Testis (tissue), 2 donors: ENCODE measurements at regions not wholly inside any gene's neighbourhood (a gene's known extent, or its start where the extent isn't known, plus 50 kb on each side); places are given as distances from the start of the nearest gene placed in this dataset.

Source experiments
- DNase-seq: peaks from one replicate; pipeline ENCODE4 v3.0.0-alpha.2; 2019
- H3K27ac ChIP-seq, 2 donors: fragments of 200-600 bp; sonication (generic); one replicate each; pipeline ENCODE4 v1.5.1; 2019
- H3K27me3 ChIP-seq: fragments of 200-600 bp; sonication (generic); one replicate; pipeline ENCODE4 v1.5.1; 2019
- H3K36me3 ChIP-seq: fragments of 200-600 bp; sonication (generic); one replicate; pipeline ENCODE4 v1.5.1; 2017; ENCODE audit warnings: low read depth; ENCODE audit errors: missing control alignments
- H3K4me1 ChIP-seq: fragments of 200-600 bp; sonication (generic); one replicate; pipeline ENCODE4 v1.5.1; 2019
- H3K4me3 ChIP-seq, 2 donors: fragments of 200-600 bp; sonication (generic); one replicate each; pipeline ENCODE4 v1.5.1; 2017 to 2019
- H3K9me3 ChIP-seq: fragments of 200-600 bp; sonication (generic); one replicate; pipeline ENCODE4 v1.5.1; 2017
- CTCF ChIP-seq, 3 experiments: fragments of 450-650 bp in 2 of 3; fragments of 200-600 bp in 1 of 3; sonication (generic) in 1 of 3; IDR thresholded peaks; one replicate each; pipeline ENCODE4 v1.5.1; 2016 to 2019; ENCODE audit warnings: antibody characterized with exemption in 3 of 3, mild to moderate bottlenecking in 2 of 3, moderate library complexity in 1 of 3
- POLR2A ChIP-seq: fragments of 450-650 bp; IDR thresholded peaks from one replicate; pipeline ENCODE4 v1.6.1; 2017; ENCODE audit warnings: antibody characterized with exemption, mild to moderate bottlenecking, moderate library complexity
- WGBS, 2 donors: methylation state at CpG; one replicate each; pipeline ENCODE4 v1.1.5; 2018; 5-methylcytosine and 5-hydroxymethylcytosine counted together
- intact Hi-C: fragments of 100-400 bp; cut with DNase I; formaldehyde crosslinking; loops from one replicate; pipeline ENCODE4 v1.15.1; 2023; ENCODE audit warnings: low total_unique reads

GRCh38 chr20:60306105-60306504 lies 347.9 kb downstream of the CDH26 start:
- DNase-seq = no peak
- Histone ChIP-seq H3K27ac (no peak overlapping the region), H3K4me1 (no peaks in the 10 kb centered on the region), H3K4me3 (no peak overlapping the region), H3K9me3 (no peaks in the 10 kb centered on the region), H3K27me3 (no peaks in the 10 kb centered on the region), H3K36me3 (no peaks in the 10 kb centered on the region)
- no peak for TF ChIP-seq CTCF (IDR thresholded peaks at IDR 0.05)
- TF ChIP-seq POLR2A = no peak
- intact Hi-C loops = no loop called here
- WGBS, 2 donors = 38 to 55% methylated on average over 3 of the region's 3 CpGs

GRCh38 chr20:60306551-60306950 lies 348.3 kb downstream of the CDH26 start:
- no peaks in the 10 kb centered on the region for H3K4me1 ChIP-seq
- H3K9me3 ChIP-seq = no peaks in the 10 kb centered on the region
- DNase-seq = no peak
- H3K27ac ChIP-seq = no peak overlapping the region
- no peaks in the 10 kb centered on the region for H3K36me3 ChIP-seq
- WGBS, 2 donors = 38 to 42% methylated on average over 7 of the region's 7 CpGs
- intact Hi-C loops = no loop called here
- no peak overlapping the region for H3K4me3 ChIP-seq
- no peaks in the 10 kb centered on the region for H3K27me3 ChIP-seq
- no peak for TF ChIP-seq POLR2A
- no peak for TF ChIP-seq CTCF (IDR thresholded peaks at IDR 0.05)

- WGBS, 2 donors = 77 to 78% methylated on average over 13 of the region's 13 CpGs
- no peaks in the 10 kb centered on the region for H3K9me3 ChIP-seq
- DNase-seq = no peak
- no peaks in the 10 kb centered on the region for H3K27me3 ChIP-seq
- no peaks in the 10 kb centered on the region for H3K36me3 ChIP-seq
- no peak for TF ChIP-seq CTCF (IDR thresholded peaks at IDR 0.05)
- no peak for TF ChIP-seq POLR2A
- H3K4me3 ChIP-seq = no peak overlapping the region
- intact Hi-C loops = no loop called here
- no peak overlapping the region for H3K27ac ChIP-seq
- no peaks in the 10 kb centered on the region for H3K4me1 ChIP-seq
Measured at GRCh38 chr20:60310560-60311349, 352.5 kb downstream of the CDH26 start.

- Histone ChIP-seq H3K36me3 (no peaks in the 10 kb centered on the region), H3K4me1 (no peaks in the 10 kb centered on the region), H3K9me3 (no peaks in the 10 kb centered on the region), H3K27me3 (no peaks in the 10 kb centered on the region), H3K4me3 (no peak overlapping the region), H3K27ac (no peak overlapping the region)
- intact Hi-C loops = no loop called here
- WGBS, 2 donors = 89 to 92% methylated on average over 9 of the region's 9 CpGs
- no peak for DNase-seq
- TF ChIP-seq CTCF (IDR thresholded peaks at IDR 0.05) = no peak
- no peak for TF ChIP-seq POLR2A
Measured at GRCh38 chr20:60313191-60313590, 355.0 kb downstream of the CDH26 start.

- H3K9me3 ChIP-seq = no peaks in the 10 kb centered on the region
- TF ChIP-seq POLR2A (no peak), CTCF (IDR thresholded peaks at IDR 0.05) (no peak)
- no peak overlapping the region for H3K27ac ChIP-seq
- no peaks in the 10 kb centered on the region for H3K27me3 ChIP-seq
- no peak overlapping the region for H3K4me3 ChIP-seq
- 83 to 87% methylated on average over 5 of the region's 5 CpGs for WGBS, 2 donors
- H3K36me3 ChIP-seq = no peaks in the 10 kb centered on the region
- intact Hi-C loops = no loop called here
- no peaks in the 10 kb centered on the region for H3K4me1 ChIP-seq
- no peak for DNase-seq
Measured at GRCh38 chr20:60313614-60314013, 355.4 kb downstream of the CDH26 start.
